HepG2 (cell line): ENCODE measurements at regions not wholly inside any gene's neighbourhood (a gene's known extent, or its start where the extent isn't known, plus 50 kb on each side); places are given as distances from the start of the nearest gene placed in this dataset.

Experiments
- ATAD3A ChIP-seq: sonication (generic); formaldehyde crosslinking; IDR thresholded peaks from 2 replicates; pipeline ENCODE4 v1.4.0; 2020; ENCODE audit warnings: missing genetic modification reagents
- CBX1 ChIP-seq: IDR thresholded peaks from one replicate; pipeline ENCODE4 v1.6.1; 2016; ENCODE audit warnings: antibody characterized with exemption, low read depth
- FOXO4 ChIP-seq: sonication (generic); formaldehyde crosslinking; conservative IDR thresholded peaks from 2 replicates; pipeline ENCODE4 v1.8.1; 2023; ENCODE audit warnings: missing genetic modification reagents
- MED8 ChIP-seq: sonication (generic); formaldehyde crosslinking; IDR thresholded peaks from 2 replicates; pipeline ENCODE4 v1.8.1; 2023; ENCODE audit warnings: mild to moderate bottlenecking, missing genetic modification reagents; ENCODE audit not compliant: insufficient replicate concordance
- MTERF4 ChIP-seq: sonication (generic); formaldehyde crosslinking; IDR thresholded peaks from 2 replicates; pipeline ENCODE4 v1.8.0; 2023; ENCODE audit warnings: mild to moderate bottlenecking, missing genetic modification reagents
- PHF21A ChIP-seq: sonication (generic); formaldehyde crosslinking; IDR thresholded peaks from 2 replicates; pipeline ENCODE4 v1.5.0; 2020; ENCODE audit warnings: mild to moderate bottlenecking, missing genetic modification reagents
- POLR2G ChIP-seq: fragments of 200-400 bp; formaldehyde crosslinking; IDR thresholded peaks from 2 replicates; pipeline ENCODE4 v1.6.1; 2018; ENCODE audit warnings: mild to moderate bottlenecking, low read depth, low read length, moderate library complexity
- ZNF609 ChIP-seq: sonication (generic); formaldehyde crosslinking; IDR thresholded peaks from 2 replicates; pipeline ENCODE4 v1.4.0; 2020; ENCODE audit warnings: mild to moderate bottlenecking, missing genetic modification reagents, borderline replicate concordance
- ZNF737 ChIP-seq: sonication (generic); formaldehyde crosslinking; IDR thresholded peaks from 2 replicates; pipeline ENCODE4 v1.5.0; 2020; ENCODE audit warnings: missing genetic modification reagents, mild to moderate bottlenecking, borderline replicate concordance

GRCh38 chr2:212797484-212798205 is 259.0 kb upstream of the ERBB4 start (continued):
- TF ChIP-seq ZNF609 (CRISPR knock-in tag) (no peak), FOXO4 (no peak), ZNF737 (CRISPR knock-in tag) (no peak), ATAD3A (no peak), PHF21A (CRISPR knock-in tag) (no peak), CBX1 (no peak), POLR2G (no peak), MED8 (CRISPR knock-in tag) (no peak), MTERF4 (CRISPR knock-in tag) (no peak)
